OCI-LY3 (cell line): ENCODE measurements at regions not wholly inside any gene's neighbourhood (a gene's known extent, or its start where the extent isn't known, plus 50 kb on each side); places are given as distances from the start of the nearest gene placed in this dataset.

Experiments
- H2AFZ ChIP-seq: fragments of 200-600, 300-600 bp; shearing (Covaris generic); 2 replicates; pipeline ENCODE4 v1.6.0; 2014; ENCODE audit warnings: antibody characterized with exemption, low read depth, low read length
- H3K27ac ChIP-seq: fragments of 200-600, 300-600 bp; sonication (generic); 2 replicates; pipeline ENCODE4 v1.5.1; 2014; ENCODE audit warnings: mild to moderate bottlenecking, low read length, moderate library complexity, mixed read lengths
- H3K27me3 ChIP-seq: fragments of 200-600, 300-600 bp; sonication (generic); 2 replicates; pipeline ENCODE4 v1.6.1; 2014; ENCODE audit warnings: low read depth, low read length, mixed read lengths
- H3K36me3 ChIP-seq: fragments of 200-600, 300-600 bp; sonication (generic); replicated peaks from 2 replicates; pipeline ENCODE3; 2014; ENCODE audit warnings: low read depth, low read length, mixed read lengths
- H3K4me1 ChIP-seq: fragments of 300-600, 200-600 bp; sonication (generic); 2 replicates; pipeline ENCODE4 v1.6.1; 2014; ENCODE audit warnings: low read length, mixed read lengths
- H3K4me2 ChIP-seq: fragments of 200-600, 300-600 bp; sonication (generic); 2 replicates; pipeline ENCODE4 v1.6.1; 2014; ENCODE audit warnings: low read length, mixed read lengths
- H3K4me3 ChIP-seq: fragments of 300-600, 200-600 bp; sonication (generic); 2 replicates; pipeline ENCODE4 v1.5.1; 2014; ENCODE audit warnings: antibody characterized with exemption, mild to moderate bottlenecking, low read length, moderate library complexity
- H3K79me2 ChIP-seq: fragments of 300-600, 200-600 bp; shearing (Covaris generic); 2 replicates; pipeline ENCODE4 v1.6.1; 2014; ENCODE audit warnings: mild to moderate bottlenecking, low read length, mixed read lengths
- H3K9ac ChIP-seq: fragments of 300-600, 200-600 bp; shearing (Covaris generic); 2 replicates; pipeline ENCODE4 v1.6.0; 2014; ENCODE audit warnings: mild to moderate bottlenecking, low read length, moderate library complexity
- H3K9me3 ChIP-seq: fragments of 200-600, 300-600 bp; shearing (Covaris generic); 2 replicates; pipeline ENCODE4 v1.6.1; 2014; ENCODE audit warnings: low read length, mixed read lengths; ENCODE audit not compliant: insufficient read depth
- H4K20me1 ChIP-seq: fragments of 200-600, 300-600 bp; sonication (generic); 2 replicates; pipeline ENCODE4 v1.6.1; 2016; ENCODE audit warnings: low read length, mixed read lengths; ENCODE audit not compliant: insufficient read depth
- CTCF ChIP-seq: fragments of 200-600, 300-600 bp; sonication (generic); IDR thresholded peaks from 2 replicates; pipeline ENCODE4 v1.5.1; 2014; ENCODE audit warnings: antibody characterized with exemption, low read length, low read depth
- EZH2phosphoT487 ChIP-seq: fragments of 200-600 bp; shearing (Covaris generic); IDR thresholded peaks from 2 replicates; pipeline ENCODE4 v1.6.1; 2018; ENCODE audit warnings: antibody characterized with exemption, mixed run types, low read depth

GRCh38 chr13:37216331-37216730 lies 110.9 kb upstream of the CSNK1A1L start:
- H3K4me1 ChIP-seq, result no peaks in the 10 kb centered on the region
- H3K9ac ChIP-seq, result no peak overlapping the region
- H3K9me3 ChIP-seq, result no peaks in the 10 kb centered on the region
- H3K27ac ChIP-seq, result no peak overlapping the region
- TF ChIP-seq CTCF, result no peak
- no peak for TF ChIP-seq EZH2phosphoT487
- H3K4me3 ChIP-seq, result no peak overlapping the region
- H3K4me2 ChIP-seq, result no peak overlapping the region
- no peaks in the 10 kb centered on the region for H3K27me3 ChIP-seq
- H3K79me2 ChIP-seq, result no peaks in the 10 kb centered on the region
- no peaks in the 10 kb centered on the region for H4K20me1 ChIP-seq
- no peak overlapping the region for H2AFZ ChIP-seq
- no peaks in the 10 kb centered on the region for H3K36me3 ChIP-seq

- TF ChIP-seq EZH2phosphoT487, result no peak
- TF ChIP-seq CTCF, result no peak
- Histone ChIP-seq H2AFZ (no peak overlapping the region), H3K27me3 (no peaks in the 10 kb centered on the region), H3K27ac (no peak overlapping the region), H3K4me2 (no peak overlapping the region), H4K20me1 (no peaks in the 10 kb centered on the region), H3K9ac (no peak overlapping the region), H3K9me3 (no peaks in the 10 kb centered on the region), H3K4me1 (no peaks in the 10 kb centered on the region), H3K79me2 (no peaks in the 10 kb centered on the region), H3K36me3 (no peaks in the 10 kb centered on the region), H3K4me3 (no peak overlapping the region)
These were observed 107.4 kb upstream of the CSNK1A1L start for GRCh38 chr13:37212826-37213225.

GRCh38 chr13:37211487-37211886 lies 106.0 kb upstream of the CSNK1A1L start:
- no peak overlapping the region for H3K4me3 ChIP-seq
- H2AFZ ChIP-seq, result no peak overlapping the region
- H3K79me2 ChIP-seq, result no peaks in the 10 kb centered on the region
- no peaks in the 10 kb centered on the region for H3K9me3 ChIP-seq
- H3K27ac ChIP-seq, result no peak overlapping the region
- no peaks in the 10 kb centered on the region for H3K4me1 ChIP-seq
- H3K27me3 ChIP-seq, result no peaks in the 10 kb centered on the region
- H3K9ac ChIP-seq, result no peak overlapping the region
- H3K4me2 ChIP-seq, result no peak overlapping the region
- H3K36me3 ChIP-seq, result no peaks in the 10 kb centered on the region
- no peaks in the 10 kb centered on the region for H4K20me1 ChIP-seq
- no peak for TF ChIP-seq EZH2phosphoT487
- TF ChIP-seq CTCF, result no peak

- H3K9ac ChIP-seq, result no peak overlapping the region
These were observed 104.4 kb upstream of the CSNK1A1L start for GRCh38 chr13:37209621-37210580.

More at GRCh38 chr13:37209621-37210580, 104.4 kb upstream of the CSNK1A1L start:
- Histone ChIP-seq H3K79me2 (no peaks in the 10 kb centered on the region), H2AFZ (no peak overlapping the region), H4K20me1 (no peaks in the 10 kb centered on the region), H3K9me3 (no peaks in the 10 kb centered on the region), H3K36me3 (no peaks in the 10 kb centered on the region), H3K4me2 (no peak overlapping the region), H3K27ac (no peak overlapping the region), H3K27me3 (no peaks in the 10 kb centered on the region), H3K4me1 (no peaks in the 10 kb centered on the region), H3K4me3 (no peak overlapping the region)
- TF ChIP-seq EZH2phosphoT487, result no peak
- no peak for TF ChIP-seq CTCF
